GM23248 (cell line): ENCODE measurements at regions not wholly inside any gene's neighbourhood (a gene's known extent, or its start where the extent isn't known, plus 50 kb on each side); places are given as distances from the start of the nearest gene placed in this dataset.
"Not testable (repeated sequence)": the region's sequence is repeated elsewhere in the genome, so short reads cannot be mapped to it uniquely, and the experiment has no call there.

Experiments
- DNase-seq: peaks from one replicate; pipeline ENCODE4 v3.0.0-alpha.2; 2015
- H2AFZ ChIP-seq: fragments of 200-600 bp; sonication (generic); 2 replicates; pipeline ENCODE4 v1.6.1; 2016; ENCODE audit warnings: antibody characterized with exemption
- H3F3A ChIP-seq: fragments of 200-600 bp; sonication (generic); 2 replicates; pipeline ENCODE4 v1.6.1; 2016; ENCODE audit warnings: mild to moderate bottlenecking, antibody characterized with exemption, mixed run types; ENCODE audit not compliant: insufficient read depth
- H3K27ac ChIP-seq: fragments of 200-600 bp; sonication (generic); 2 replicates; pipeline ENCODE4 v1.5.1; 2016; ENCODE audit warnings: mild to moderate bottlenecking
- H3K27me3 ChIP-seq: fragments of 200-600 bp; sonication (generic); replicated peaks from 2 replicates; pipeline ENCODE4 v1.6.1; 2016; ENCODE audit warnings: mild to moderate bottlenecking; ENCODE audit not compliant: insufficient read depth
- H3K36me3 ChIP-seq: fragments of 200-600 bp; sonication (generic); 2 replicates; pipeline ENCODE4 v1.6.1; 2016; ENCODE audit warnings: low read depth, mild to moderate bottlenecking
- H3K4me1 ChIP-seq: fragments of 200-600 bp; sonication (generic); 2 replicates; pipeline ENCODE4 v1.6.1; 2016; ENCODE audit warnings: mild to moderate bottlenecking; ENCODE audit not compliant: insufficient read depth
- H3K4me2 ChIP-seq: fragments of 200-600 bp; sonication (generic); one replicate; pipeline ENCODE4 v1.6.1; 2016; ENCODE audit warnings: mild to moderate bottlenecking; ENCODE audit not compliant: unreplicated experiment
- H3K4me3 ChIP-seq: fragments of 200-600 bp; sonication (generic); 2 replicates; pipeline ENCODE4 v1.5.1; 2016; ENCODE audit warnings: mild to moderate bottlenecking
- H3K79me2 ChIP-seq: fragments of 200-600 bp; sonication (generic); 2 replicates; pipeline ENCODE4 v1.6.1; 2016; ENCODE audit warnings: mild to moderate bottlenecking; ENCODE audit not compliant: insufficient read depth
- H3K9ac ChIP-seq: fragments of 200-600 bp; sonication (generic); 2 replicates; pipeline ENCODE4 v1.6.1; 2016; ENCODE audit warnings: mild to moderate bottlenecking
- H3K9me2 ChIP-seq: fragments of 200-600 bp; sonication (generic); 2 replicates; pipeline ENCODE4 v1.6.1; 2016; ENCODE audit warnings: mixed run types, mild to moderate bottlenecking, moderate library complexity; ENCODE audit not compliant: insufficient read depth
- H3K9me3 ChIP-seq: fragments of 200-600 bp; sonication (generic); one replicate; pipeline ENCODE4 v1.6.1; 2017; ENCODE audit warnings: low read depth
- H4K20me1 ChIP-seq: fragments of 200-600 bp; sonication (generic); 2 replicates; pipeline ENCODE4 v1.6.0; 2016; ENCODE audit not compliant: insufficient read depth
- EZH2 ChIP-seq: fragments of 200-600 bp; sonication (generic); IDR thresholded peaks from 2 replicates; pipeline ENCODE4 v1.6.1; 2018; ENCODE audit warnings: antibody characterized with exemption, mild to moderate bottlenecking; ENCODE audit not compliant: insufficient read depth, poor library complexity, severe bottlenecking
- EZH2phosphoT487 ChIP-seq: fragments of 200-600 bp; sonication (generic); IDR thresholded peaks from 2 replicates; pipeline ENCODE4 v1.6.1; 2018; ENCODE audit warnings: antibody characterized with exemption, moderate library complexity, mild to moderate bottlenecking, low read depth; ENCODE audit not compliant: insufficient read depth
- WGBS, 2 experiments: methylation state at CpG; one replicate each; pipeline ENCODE4 v1.1.6; 2015 to 2017; ENCODE audit warnings: low lambda C conversion rate in 2 of 2, low coverage in 1 of 2; ENCODE audit errors: missing lambda C conversion rate in 2 of 2; 5-methylcytosine and 5-hydroxymethylcytosine counted together
- in situ Hi-C: fragments of 300-500 bp; cut with MboI; formaldehyde crosslinking; loops from 2 replicates; pipeline ENCODE4 v1.15.0; 2020

GRCh38 chr5:99059685-99060084 lies 130.9 kb upstream of the CHD1 start:
- H3K9ac ChIP-seq: no peak overlapping the region
- no peak overlapping the region for H3K4me3 ChIP-seq
- TF ChIP-seq EZH2phosphoT487: no peak
- H3K36me3 ChIP-seq: no peaks in the 10 kb centered on the region
- H3K4me1 ChIP-seq: peaks cover 24% of the 10 kb centered on the region
- peaks cover 26% of the 10 kb centered on the region for H3F3A ChIP-seq
- no peak overlapping the region for H3K4me2 ChIP-seq
- H3K79me2 ChIP-seq: no peaks in the 10 kb centered on the region
- DNase-seq: no peak
- in situ Hi-C loops: no loop called here
- no peaks in the 10 kb centered on the region for H3K9me2 ChIP-seq
- no peaks in the 10 kb centered on the region for H3K9me3 ChIP-seq
- H3K27ac ChIP-seq: no peak overlapping the region
- no peaks in the 10 kb centered on the region for H4K20me1 ChIP-seq
- no peaks in the 10 kb centered on the region for H3K27me3 ChIP-seq
- peak overlapping the region; percentile 71; the same call in 1 of the 2 replicates for H2AFZ ChIP-seq

- 69 to 80% methylated on average over 2 of the region's 2 CpGs for WGBS, 2 experiments
- in situ Hi-C loops: no loop called here
- no peak overlapping the region for H3K27ac ChIP-seq
Measured at GRCh38 chr5:99058466-99058865, 129.7 kb upstream of the CHD1 start.

GRCh38 chr5:99054972-99055371 lies 126.2 kb upstream of the CHD1 start:
- no peak for TF ChIP-seq EZH2
- no peak for TF ChIP-seq EZH2phosphoT487
- no peak overlapping the region for H3K27ac ChIP-seq

More at GRCh38 chr5:99058466-99058865, 129.7 kb upstream of the CHD1 start:
- no peak overlapping the region for H2AFZ ChIP-seq
- H3K4me1 ChIP-seq: peaks cover 24% of the 10 kb centered on the region
- TF ChIP-seq EZH2phosphoT487 (no peak), EZH2 (no peak)
- no peak overlapping the region for H3K4me2 ChIP-seq
- H3K36me3 ChIP-seq: no peaks in the 10 kb centered on the region
- peaks cover 26% of the 10 kb centered on the region for H3F3A ChIP-seq
- H3K79me2 ChIP-seq: no peaks in the 10 kb centered on the region
- no peaks in the 10 kb centered on the region for H4K20me1 ChIP-seq
- no peak overlapping the region for H3K4me3 ChIP-seq
- peak; percentile 51 for DNase-seq
- H3K9me2 ChIP-seq: no peaks in the 10 kb centered on the region
- no peaks in the 10 kb centered on the region for H3K9me3 ChIP-seq
- H3K27me3 ChIP-seq: no peaks in the 10 kb centered on the region
- H3K9ac ChIP-seq: no peak overlapping the region

GRCh38 chr5:99045871-99046270 lies 117.1 kb upstream of the CHD1 start:
- Histone ChIP-seq H3F3A (no peaks in the 10 kb centered on the region), H3K4me2 (no peak overlapping the region), H3K36me3 (no peaks in the 10 kb centered on the region), H3K27ac (no peak overlapping the region), H3K4me1 (no peaks in the 10 kb centered on the region), H3K27me3 (no peaks in the 10 kb centered on the region), H2AFZ (no peak overlapping the region), H3K4me3 (no peak overlapping the region), H3K9me3 (no peaks in the 10 kb centered on the region), H3K9me2 (no peaks in the 10 kb centered on the region), H3K9ac (no peak overlapping the region), H3K79me2 (no peaks in the 10 kb centered on the region), H4K20me1 (no peaks in the 10 kb centered on the region)
- no peak for DNase-seq
- in situ Hi-C loops: no loop called here
- TF ChIP-seq EZH2: no peak
- no peak for TF ChIP-seq EZH2phosphoT487
- 61 to 71% methylated on average over 4 of the region's 4 CpGs for WGBS, 2 experiments

More at GRCh38 chr5:99054972-99055371, 126.2 kb upstream of the CHD1 start:
- H3F3A ChIP-seq: peaks cover 3% of the 10 kb centered on the region; the same call in 1 of the 2 replicates
- 97 to 100% methylated on average over 1 of the region's 1 CpG for WGBS, 2 experiments
- H3K79me2 ChIP-seq: no peaks in the 10 kb centered on the region
- no peak overlapping the region for H3K4me2 ChIP-seq
- no peaks in the 10 kb centered on the region for H3K36me3 ChIP-seq
- H3K4me3 ChIP-seq: no peak overlapping the region
- no peak for DNase-seq
- H2AFZ ChIP-seq: no peak overlapping the region
- H3K9me2 ChIP-seq: no peaks in the 10 kb centered on the region
- H3K27me3 ChIP-seq: no peaks in the 10 kb centered on the region
- no peaks in the 10 kb centered on the region for H4K20me1 ChIP-seq
- peaks cover under 1% of the 10 kb centered on the region; the same call in 1 of the 2 replicates for H3K4me1 ChIP-seq
- H3K9ac ChIP-seq: no peak overlapping the region
- no peaks in the 10 kb centered on the region for H3K9me3 ChIP-seq
- in situ Hi-C loops: no loop called here

GRCh38 chr5:99043257-99043656 lies 114.5 kb upstream of the CHD1 start:
- H3K27me3 ChIP-seq, H3K79me2 ChIP-seq, DNase-seq, H3K4me1 ChIP-seq, H3K36me3 ChIP-seq, H3K27ac ChIP-seq, in situ Hi-C loops, H3K9me3 ChIP-seq, H4K20me1 ChIP-seq, H3K4me3 ChIP-seq, H3F3A ChIP-seq, H3K9ac ChIP-seq, H2AFZ ChIP-seq, H3K4me2 ChIP-seq, H3K9me2 ChIP-seq: not testable (repeated sequence)
- 61 to 75% methylated on average over 6 of the region's 6 CpGs for WGBS, 2 experiments
